PFSK-1 (cell line): ENCODE measurements at regions not wholly inside any gene's neighbourhood (a gene's known extent, or its start where the extent isn't known, plus 50 kb on each side); places are given as distances from the start of the nearest gene placed in this dataset.

ENCODE experiments used
- FOXP2 ChIP-seq: optimal IDR thresholded peaks from 2 replicates; pipeline ENCODE3; 2011; ENCODE audit warnings: borderline replicate concordance, control low read depth, inconsistent platforms; ENCODE audit not compliant: insufficient read depth; ENCODE audit errors: extremely low read length, extremely low read depth
- POLR2AphosphoS5 ChIP-seq: IDR thresholded peaks from 2 replicates; pipeline ENCODE4 v1.6.1; 2012; ENCODE audit warnings: low read depth, mild to moderate bottlenecking, control low read depth, low read length, moderate library complexity
- SIN3A ChIP-seq: IDR thresholded peaks from 2 replicates; pipeline ENCODE4 v1.6.1; 2012; ENCODE audit warnings: mild to moderate bottlenecking, low read length, moderate library complexity, borderline replicate concordance; ENCODE audit not compliant: insufficient read depth
- TAF1 ChIP-seq: IDR thresholded peaks from 2 replicates; pipeline ENCODE4 v1.6.1; 2012; ENCODE audit warnings: low read length, control low read depth, borderline replicate concordance; ENCODE audit not compliant: insufficient read depth
- TF ChIP-seq, protein P1 (sequence below), 2 experiments: IDR thresholded peaks; 2 replicates each; pipeline versions ENCODE4 v1.6.1 to v1.8.0; 2011 to 2012; ENCODE audit warnings: low read depth in 2 of 2, low read length in 2 of 2, control low read depth in 1 of 2, inconsistent platforms in 1 of 2, mild to moderate bottlenecking in 1 of 2, moderate library complexity in 1 of 2; ENCODE audit not compliant: insufficient read depth in 1 of 2

DNA sequence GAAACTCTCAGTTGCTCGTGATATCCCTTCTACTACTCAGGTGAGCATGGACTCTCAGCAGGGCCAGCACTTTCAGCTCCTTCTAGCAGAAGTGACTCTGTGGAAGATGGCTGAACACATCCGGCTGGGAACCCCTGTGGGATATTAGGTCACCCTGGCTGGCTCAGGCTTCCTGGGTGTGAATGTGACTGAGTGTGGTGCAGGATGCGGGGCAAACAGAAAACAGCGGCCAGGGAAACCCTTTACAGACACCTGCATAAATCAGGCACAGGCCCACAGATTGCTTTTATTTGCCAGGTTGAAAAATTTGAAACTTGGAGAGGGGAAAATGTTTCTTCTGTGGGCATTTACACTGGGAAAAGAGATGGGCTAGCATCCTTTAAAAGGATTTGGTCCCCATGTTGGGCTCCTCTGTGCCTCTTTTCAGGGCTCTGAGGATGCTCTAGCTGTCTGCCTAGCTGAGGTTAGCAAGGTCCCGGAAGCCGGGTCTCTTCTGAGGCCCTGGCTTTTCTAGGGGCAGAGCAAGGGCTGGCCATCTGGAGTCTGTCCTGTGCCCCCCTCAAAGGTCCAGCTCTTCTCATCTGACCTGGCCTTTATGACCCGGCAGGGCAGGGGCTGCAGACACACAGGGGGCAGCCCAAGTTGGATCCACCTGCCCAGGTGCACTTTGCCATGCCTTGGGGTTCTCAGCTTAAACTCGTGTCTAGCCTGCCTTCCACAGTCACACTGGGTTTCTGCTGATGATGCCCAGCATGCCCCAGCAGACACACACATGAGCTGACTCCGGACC lies 243.0 kb downstream of the SIPA1L2 start:
- TF ChIP-seq POLR2AphosphoS5 (no peak), SIN3A (no peak), TAF1 (no peak), FOXP2 (no peak)
- TF ChIP-seq, protein P1, sequence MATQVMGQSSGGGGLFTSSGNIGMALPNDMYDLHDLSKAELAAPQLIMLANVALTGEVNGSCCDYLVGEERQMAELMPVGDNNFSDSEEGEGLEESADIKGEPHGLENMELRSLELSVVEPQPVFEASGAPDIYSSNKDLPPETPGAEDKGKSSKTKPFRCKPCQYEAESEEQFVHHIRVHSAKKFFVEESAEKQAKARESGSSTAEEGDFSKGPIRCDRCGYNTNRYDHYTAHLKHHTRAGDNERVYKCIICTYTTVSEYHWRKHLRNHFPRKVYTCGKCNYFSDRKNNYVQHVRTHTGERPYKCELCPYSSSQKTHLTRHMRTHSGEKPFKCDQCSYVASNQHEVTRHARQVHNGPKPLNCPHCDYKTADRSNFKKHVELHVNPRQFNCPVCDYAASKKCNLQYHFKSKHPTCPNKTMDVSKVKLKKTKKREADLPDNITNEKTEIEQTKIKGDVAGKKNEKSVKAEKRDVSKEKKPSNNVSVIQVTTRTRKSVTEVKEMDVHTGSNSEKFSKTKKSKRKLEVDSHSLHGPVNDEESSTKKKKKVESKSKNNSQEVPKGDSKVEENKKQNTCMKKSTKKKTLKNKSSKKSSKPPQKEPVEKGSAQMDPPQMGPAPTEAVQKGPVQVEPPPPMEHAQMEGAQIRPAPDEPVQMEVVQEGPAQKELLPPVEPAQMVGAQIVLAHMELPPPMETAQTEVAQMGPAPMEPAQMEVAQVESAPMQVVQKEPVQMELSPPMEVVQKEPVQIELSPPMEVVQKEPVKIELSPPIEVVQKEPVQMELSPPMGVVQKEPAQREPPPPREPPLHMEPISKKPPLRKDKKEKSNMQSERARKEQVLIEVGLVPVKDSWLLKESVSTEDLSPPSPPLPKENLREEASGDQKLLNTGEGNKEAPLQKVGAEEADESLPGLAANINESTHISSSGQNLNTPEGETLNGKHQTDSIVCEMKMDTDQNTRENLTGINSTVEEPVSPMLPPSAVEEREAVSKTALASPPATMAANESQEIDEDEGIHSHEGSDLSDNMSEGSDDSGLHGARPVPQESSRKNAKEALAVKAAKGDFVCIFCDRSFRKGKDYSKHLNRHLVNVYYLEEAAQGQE (IDR thresholded peaks at IDR 0.05; ENCODE audit: insufficient read depth in 1 of 2, low read depth in 2 of 2, low read length in 2 of 2): no peak

DNA sequence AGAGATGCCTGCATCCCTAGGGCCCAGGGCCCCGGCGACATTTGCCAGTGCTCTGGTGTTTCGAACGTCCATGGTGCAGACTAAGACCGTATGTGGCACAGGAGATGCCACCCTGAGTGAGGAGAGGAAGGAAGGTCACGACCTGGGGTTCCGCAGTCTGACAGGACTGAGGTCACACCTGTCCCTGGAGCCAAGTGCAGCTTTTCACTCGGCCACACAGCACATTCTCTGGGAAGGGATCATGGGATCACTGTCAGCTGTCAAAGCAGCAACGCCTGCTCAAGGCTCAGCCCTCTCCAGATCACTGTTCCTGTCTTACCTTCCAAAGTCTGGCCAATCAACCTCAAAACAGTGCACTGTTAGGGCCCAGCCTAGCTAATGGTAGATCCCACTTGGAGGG lies 243.6 kb downstream of the SIPA1L2 start:
- TF ChIP-seq POLR2AphosphoS5 (no peak), FOXP2 (no peak), SIN3A (no peak), TAF1 (no peak)
- TF ChIP-seq, protein P1 (IDR thresholded peaks at IDR 0.05; ENCODE audit: insufficient read depth in 1 of 2, low read depth in 2 of 2, low read length in 2 of 2): no peak

DNA sequence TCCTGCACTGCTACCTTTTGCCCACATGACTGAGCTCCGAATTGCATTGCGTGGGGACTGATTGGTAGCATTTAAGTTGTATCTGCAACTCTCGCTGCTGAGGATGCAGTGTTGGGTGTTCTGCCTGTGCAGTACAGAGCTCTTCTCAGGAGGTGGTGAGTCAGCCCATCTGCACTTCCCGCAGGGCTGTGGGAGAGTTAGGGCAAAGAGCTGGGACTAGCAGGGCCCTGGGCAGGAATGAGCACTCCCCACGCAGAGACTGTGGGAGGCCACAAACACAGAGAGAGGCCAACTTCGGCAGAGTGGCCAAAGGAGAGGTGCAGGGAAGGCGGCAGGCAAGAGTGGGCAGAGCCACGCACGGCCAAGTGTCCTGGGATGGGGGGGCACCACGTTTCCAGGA lies 244.7 kb downstream of the SIPA1L2 start:
- TF ChIP-seq, protein P1 (IDR thresholded peaks at IDR 0.05; ENCODE audit: insufficient read depth in 1 of 2, low read depth in 2 of 2, low read length in 2 of 2): no peak
- no peak for TF ChIP-seq TAF1
- no peak for TF ChIP-seq FOXP2
- no peak for TF ChIP-seq SIN3A
- TF ChIP-seq POLR2AphosphoS5: no peak

DNA sequence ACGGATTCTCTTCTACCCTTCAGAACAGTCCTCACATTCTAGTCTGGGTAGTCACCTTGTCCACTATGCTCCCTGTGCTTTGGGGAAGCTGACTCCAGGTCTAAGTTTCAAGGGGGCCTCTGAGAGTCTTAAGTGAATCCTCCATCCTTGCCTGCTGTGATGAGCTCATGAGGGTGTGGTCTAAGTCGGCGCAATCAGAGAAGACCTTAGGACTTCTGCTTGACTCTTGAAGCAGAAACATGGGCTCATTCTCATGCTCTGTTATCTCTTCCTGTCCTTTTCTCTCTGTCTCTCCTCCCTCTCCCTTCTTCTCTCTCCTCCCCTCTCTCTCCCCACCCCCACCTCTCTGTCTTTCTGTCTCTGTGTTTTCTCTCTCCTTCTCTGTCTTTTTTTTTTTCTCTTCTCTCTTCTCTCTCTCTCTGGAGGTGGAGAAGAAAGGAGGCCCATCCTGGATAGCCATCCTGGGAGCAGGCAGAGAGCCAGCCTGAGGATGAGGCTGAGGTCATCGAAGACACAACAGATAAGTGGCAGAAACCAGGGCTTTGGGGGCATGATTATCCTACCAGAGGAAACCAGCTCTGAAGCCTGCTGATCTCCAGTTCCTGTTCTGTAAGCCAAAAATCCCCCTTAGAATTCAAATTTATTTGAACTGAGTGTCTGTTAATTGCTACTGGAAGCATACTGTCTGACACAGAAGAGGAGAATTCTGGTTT lies 245.6 kb downstream of the SIPA1L2 start:
- TF ChIP-seq SIN3A (no peak), POLR2AphosphoS5 (no peak), TAF1 (no peak), FOXP2 (no peak)
- TF ChIP-seq, protein P1 (IDR thresholded peaks at IDR 0.05; ENCODE audit: insufficient read depth in 1 of 2, low read depth in 2 of 2, low read length in 2 of 2): no peak
